HCT116 (cell line): ENCODE measurements at regions not wholly inside any gene's neighbourhood (a gene's known extent, or its start where the extent isn't known, plus 50 kb on each side); places are given as distances from the start of the nearest gene placed in this dataset.

Source experiments
- ATAC-seq: fragments of 200-7000 bp; cut with Tn5 transposase; 2 replicates; pipeline ENCODE4 v1.9.1; 2020; ENCODE audit warnings: mild to moderate bottlenecking, moderate library complexity
- BruUV-seq: library from RNA; stranded (reverse); fragments of 400-500 nt; replicated peaks from 2 replicates; lab custom pipeline; 2021; lab: Mats Ljungman, UMichigan
- CTCF ChIA-PET: fragments of 300-600 bp; sonication (Branson Sonifier 250); formaldehyde crosslinking; loops from one replicate; lab custom pipeline; 2021; ENCODE audit warnings: antibody characterized with exemption; lab: Charles Lee
- POLR2A ChIA-PET: fragments of 300-600, 350-600 bp; sonication (Branson Sonifier 250); formaldehyde crosslinking; loops from one replicate; lab custom pipeline; 2021; ENCODE audit warnings: antibody characterized with exemption; lab: Charles Lee
- RAD21 ChIA-PET, 2 experiments: fragments of 300-600 bp; sonication (Branson Sonifier 250); formaldehyde crosslinking; loops; one replicate each; lab custom pipeline; 2023; ENCODE audit warnings: low total read pairs in 2 of 2; ENCODE audit not compliant: uncharacterized antibody in 2 of 2, unreplicated experiment in 2 of 2, low non-redundant PET in 1 of 2; lab: Charles Lee
- DNase-seq: peaks from one replicate; pipeline ENCODE4 v3.0.0-alpha.2; 2010; ENCODE audit warnings: low read depth, low spot score
- H2AFZ ChIP-seq: fragments of 200-600 bp; shearing (Covaris generic), sonication (generic); 2 replicates; pipeline ENCODE4 v1.6.1; 2017; ENCODE audit warnings: low read depth, mixed run types, mixed read lengths, antibody characterized with exemption, low read length; ENCODE audit not compliant: poor library complexity, severe bottlenecking
- H3K27ac ChIP-seq: 2 replicates; pipeline ENCODE4 v1.5.1; 2012; ENCODE audit warnings: low read depth, low read length
- H3K27me3 ChIP-seq: fragments of 200-600 bp; sonication (generic); 2 replicates; pipeline ENCODE4 v1.6.1; 2016; ENCODE audit warnings: mixed run types, low read length, mixed read lengths; ENCODE audit not compliant: insufficient read depth
- H3K36me3 ChIP-seq, 2 experiments: fragments of 200-500 bp in 1 of 2; fragments of 200-600 bp in 1 of 2; sonication (Bioruptor generic) in 1 of 2; sonication (generic) in 1 of 2; 2 replicates each; pipeline versions ENCODE4 v1.5.1 to v1.6.1; 2014 to 2016; ENCODE audit warnings: low read length in 2 of 2, inconsistent platforms in 1 of 2, mixed read lengths in 1 of 2, mixed run types in 1 of 2; ENCODE audit not compliant: insufficient read depth in 2 of 2, control insufficient read depth in 1 of 2
- H3K4me1 ChIP-seq, 2 experiments: fragments of 200-600 bp in 1 of 2; sonication (generic) in 1 of 2; 2 replicates each; pipeline versions ENCODE4 v1.5.1 to v1.6.1; 2012 to 2017; ENCODE audit warnings: low read length in 2 of 2, inconsistent platforms in 1 of 2, mild to moderate bottlenecking in 1 of 2, mixed read lengths in 1 of 2, mixed run types in 1 of 2, moderate library complexity in 1 of 2; ENCODE audit not compliant: insufficient read depth in 2 of 2, control insufficient read depth in 1 of 2
- H3K4me2 ChIP-seq: fragments of 200-600 bp; sonication (generic); 2 replicates; pipeline ENCODE4 v1.6.1; 2017; ENCODE audit warnings: mixed run types, low read length, mixed read lengths
- H3K4me3 ChIP-seq, 2 experiments: fragments of 200-600 bp in 1 of 2; sonication (generic) in 1 of 2; replicated peaks in 1 of 2; 2 replicates each; pipeline ENCODE4 v1.5.1; 2011 to 2016; ENCODE audit warnings: low read length in 2 of 2, control low read depth in 1 of 2, low read depth in 1 of 2, mild to moderate bottlenecking in 1 of 2, mixed read lengths in 1 of 2, mixed run types in 1 of 2
- H3K79me2 ChIP-seq: fragments of 200-600 bp; sonication (generic); 2 replicates; pipeline ENCODE4 v1.6.1; 2017; ENCODE audit warnings: mild to moderate bottlenecking, mixed run types, low read length, moderate library complexity, mixed read lengths; ENCODE audit not compliant: insufficient read depth
- H3K9ac ChIP-seq: fragments of 200-600 bp; sonication (generic); 2 replicates; pipeline ENCODE4 v1.6.1; 2016; ENCODE audit warnings: low read length, mixed read lengths
- H3K9me2 ChIP-seq: fragments of 200-600 bp; sonication (generic), shearing (Covaris generic); 2 replicates; pipeline ENCODE4 v1.6.1; 2017; ENCODE audit warnings: mixed run types, mild to moderate bottlenecking, moderate library complexity; ENCODE audit not compliant: insufficient read depth
- H3K9me3 ChIP-seq, 2 experiments: fragments of 200-500 bp in 1 of 2; fragments of 200-600 bp in 1 of 2; sonication (Bioruptor generic) in 1 of 2; sonication (generic) in 1 of 2; 2 replicates each; pipeline ENCODE4 v1.6.1; 2014 to 2017; ENCODE audit warnings: low read length in 2 of 2, mixed read lengths in 2 of 2, inconsistent platforms in 1 of 2, low read depth in 1 of 2, mild to moderate bottlenecking in 1 of 2, mixed run types in 1 of 2, moderate library complexity in 1 of 2; ENCODE audit not compliant: control insufficient read depth in 1 of 2, insufficient read depth in 1 of 2
- H4K20me1 ChIP-seq: fragments of 200-600 bp; sonication (generic), shearing (Covaris generic); 2 replicates; pipeline ENCODE4 v1.6.1; 2017; ENCODE audit warnings: mixed run types, mild to moderate bottlenecking, moderate library complexity; ENCODE audit not compliant: insufficient read depth
- CBX3 ChIP-seq: IDR thresholded peaks from 2 replicates; pipeline ENCODE4 v1.6.1; 2012; ENCODE audit warnings: low read depth
- CEBPB ChIP-seq: IDR thresholded peaks from 2 replicates; pipeline ENCODE4 v1.6.1; 2012; ENCODE audit warnings: low read depth
- CTCF ChIP-seq, 3 experiments: fragments of 200-600 bp in 1 of 3; sonication (generic) in 1 of 3; IDR thresholded peaks in 2 of 3; conservative IDR thresholded peaks in 1 of 3; 2 replicates each; pipeline ENCODE4 v1.5.1; 2012 to 2017; ENCODE audit warnings: low read depth in 2 of 3, low read length in 2 of 3, antibody characterized with exemption in 1 of 3, borderline replicate concordance in 1 of 3, control low read depth in 1 of 3, mild to moderate bottlenecking in 1 of 3, mixed read lengths in 1 of 3, mixed run types in 1 of 3, moderate library complexity in 1 of 3; ENCODE audit not compliant: insufficient read depth in 1 of 3
- POLR2A ChIP-seq: IDR thresholded peaks from 2 replicates; pipeline ENCODE4 v1.7.0; 2011; ENCODE audit warnings: borderline replicate concordance; ENCODE audit not compliant: insufficient read depth, insufficient read length; ENCODE audit errors: extremely low read depth
- POLR2AphosphoS5 ChIP-seq: IDR thresholded peaks from 2 replicates; pipeline ENCODE4 v1.6.1; 2011; ENCODE audit warnings: mild to moderate bottlenecking, low read depth, low read length, moderate library complexity
- REST ChIP-seq: IDR thresholded peaks from 2 replicates; pipeline ENCODE4 v1.6.1; 2012; ENCODE audit warnings: low read depth
- SRF ChIP-seq: IDR thresholded peaks from 2 replicates; pipeline ENCODE4 v1.6.1; 2012; ENCODE audit warnings: low read depth
- TCF7L2 ChIP-seq: IDR thresholded peaks from 2 replicates; pipeline ENCODE4 v1.7.0; 2011; ENCODE audit warnings: borderline replicate concordance, inconsistent platforms; ENCODE audit not compliant: insufficient read depth, insufficient read length; ENCODE audit errors: extremely low read depth
- YY1 ChIP-seq: IDR thresholded peaks from 2 replicates; pipeline ENCODE4 v1.6.1; 2011; ENCODE audit warnings: low read length, low read depth, moderate library complexity, mild to moderate bottlenecking; ENCODE audit not compliant: insufficient replicate concordance; ENCODE audit errors: extremely low read depth
- ZBTB33 ChIP-seq: IDR thresholded peaks from 2 replicates; pipeline ENCODE4 v1.6.1; 2011; ENCODE audit warnings: mild to moderate bottlenecking, low read length, moderate library complexity; ENCODE audit not compliant: insufficient replicate concordance; ENCODE audit errors: extremely low read depth
- ZNF274 ChIP-seq: fragments of 200-500 bp; sonication (Bioruptor generic); IDR thresholded peaks from 2 replicates; pipeline ENCODE4 v1.6.1; 2014; ENCODE audit warnings: mild to moderate bottlenecking, low read depth, low read length, inconsistent platforms
- intact Hi-C: fragments of 100-400 bp; cut with micrococcal nuclease; formaldehyde crosslinking; loops from 2 replicates; pipeline ENCODE4 v1.10.0; 2022

- H3K9me2 ChIP-seq, result no peaks in the 10 kb centered on the region
- POLR2A ChIA-PET, result no interaction called here
- CTCF ChIA-PET, result no interaction called here
- H3K9ac ChIP-seq, result no peak overlapping the region
- no TSS peak for BruUV-seq
- no peak overlapping the region for H3K27ac ChIP-seq
- no peaks in the 10 kb centered on the region for H3K9me3 ChIP-seq
- ATAC-seq (no peak), DNase-seq (no peak)
- no peak overlapping the region for H3K4me3 ChIP-seq
- RAD21 ChIA-PET, result no interaction called here
- H3K4me2 ChIP-seq, result no peak overlapping the region
- TF ChIP-seq POLR2A, result no peak
- TF ChIP-seq CBX3, result no peak
- TF ChIP-seq ZNF274, result no peak
- TF ChIP-seq REST, result no peak
- TF ChIP-seq, all 23 proteins: peak for 0
- intact Hi-C loops, result no loop called here
- Histone ChIP-seq H4K20me1 (no peaks in the 10 kb centered on the region), H3K27me3 (no peaks in the 10 kb centered on the region), H2AFZ (no peak overlapping the region), H3K36me3 (no peaks in the 10 kb centered on the region), H3K79me2 (no peaks in the 10 kb centered on the region), H3K4me1 (no peaks in the 10 kb centered on the region)
These were observed 128.4 kb upstream of the SEL1L start for GRCh38 chr14:81662066-81662465.

GRCh38 chr14:81662570-81663197, 129.0 kb upstream of the SEL1L start:
- Histone ChIP-seq H3K4me2 (no peak overlapping the region), H4K20me1 (no peaks in the 10 kb centered on the region), H3K27ac (no peak overlapping the region), H3K4me3 (no peak overlapping the region), H3K79me2 (no peaks in the 10 kb centered on the region), H3K9me3 (no peaks in the 10 kb centered on the region), H3K9me2 (no peaks in the 10 kb centered on the region), H2AFZ (no peak overlapping the region), H3K4me1 (no peaks in the 10 kb centered on the region), H3K36me3 (no peaks in the 10 kb centered on the region), H3K9ac (no peak overlapping the region), H3K27me3 (no peaks in the 10 kb centered on the region)
- ATAC-seq (no peak), DNase-seq (no peak)
- BruUV-seq, result no TSS peak
- ChIA-PET POLR2A (no interaction called here), CTCF (no interaction called here), RAD21 (no interaction called here)
- intact Hi-C loops, result no loop called here
- TF ChIP-seq CBX3 (no peak), POLR2A (no peak), CTCF (IDR thresholded peaks at IDR 0.05 in 2 of 3, conservative IDR thresholded peaks at IDR 0.05 in 1 of 3; ENCODE audit: borderline replicate concordance in 1 of 3, insufficient read depth in 1 of 3, low read depth in 2 of 3, low read length in 2 of 3) (no peak), CEBPB (no peak), SRF (no peak), POLR2AphosphoS5 (no peak), YY1 (no peak), TCF7L2 (no peak), ZBTB33 (no peak)
